ENCODE measurements at regions not wholly inside any gene's neighbourhood (a gene's known extent, or its start where the extent isn't known, plus 50 kb on each side); places are given as distances from the start of the nearest gene placed in this dataset.

GRCh38 chr15:81888748-81889484 is 156.9 kb downstream of the MEX3B start:
- TF ChIP-seq CTCF (IDR thresholded peaks at IDR 0.05) (no peak), POLR2A (IDR thresholded peaks at IDR 0.05) (no peak), POLR2AphosphoS5 (IDR thresholded peaks at IDR 0.05) (no peak)

All from breast epithelium (tissue), 3 donors.